ENCODE measurements at regions not wholly inside any gene's neighbourhood (a gene's known extent, or its start where the extent isn't known, plus 50 kb on each side); places are given as distances from the start of the nearest gene placed in this dataset.

DNA sequence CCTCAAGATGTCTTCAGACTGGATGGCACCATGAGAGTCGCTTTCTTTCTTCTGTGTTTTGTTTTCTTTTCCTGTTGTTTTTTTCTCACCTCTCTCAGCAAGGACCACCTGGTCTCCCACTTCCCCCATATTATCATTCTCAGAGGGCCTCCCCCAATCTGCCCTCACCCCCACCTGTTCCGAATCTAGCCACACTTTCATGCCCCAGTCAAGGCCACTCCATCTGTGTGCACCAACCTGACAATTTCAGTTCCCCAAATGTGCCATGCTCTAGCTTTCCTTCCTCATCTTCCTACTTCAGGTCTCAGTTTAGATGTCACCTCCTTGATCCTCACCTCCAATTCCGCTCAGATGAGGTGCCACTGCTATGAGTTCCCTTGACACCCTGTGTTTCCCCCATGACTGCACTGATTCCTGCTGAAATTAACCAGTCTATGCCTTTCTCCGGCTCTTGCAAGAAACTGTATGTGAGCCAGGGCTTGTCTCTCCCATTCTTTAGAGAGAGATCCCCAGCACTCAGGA, 146.2 kb downstream of the PLPP3 start:
- TF ChIP-seq REST (IDR thresholded peaks at IDR 0.05; ENCODE audit: insufficient replicate concordance, low read depth) = no peak
- no peak for TF ChIP-seq GABPA (IDR thresholded peaks at IDR 0.05; ENCODE audit: low read depth)
- TF ChIP-seq POLR2AphosphoS5 (IDR thresholded peaks at IDR 0.05; ENCODE audit: low read depth) = no peak
- TF ChIP-seq, protein P1, sequence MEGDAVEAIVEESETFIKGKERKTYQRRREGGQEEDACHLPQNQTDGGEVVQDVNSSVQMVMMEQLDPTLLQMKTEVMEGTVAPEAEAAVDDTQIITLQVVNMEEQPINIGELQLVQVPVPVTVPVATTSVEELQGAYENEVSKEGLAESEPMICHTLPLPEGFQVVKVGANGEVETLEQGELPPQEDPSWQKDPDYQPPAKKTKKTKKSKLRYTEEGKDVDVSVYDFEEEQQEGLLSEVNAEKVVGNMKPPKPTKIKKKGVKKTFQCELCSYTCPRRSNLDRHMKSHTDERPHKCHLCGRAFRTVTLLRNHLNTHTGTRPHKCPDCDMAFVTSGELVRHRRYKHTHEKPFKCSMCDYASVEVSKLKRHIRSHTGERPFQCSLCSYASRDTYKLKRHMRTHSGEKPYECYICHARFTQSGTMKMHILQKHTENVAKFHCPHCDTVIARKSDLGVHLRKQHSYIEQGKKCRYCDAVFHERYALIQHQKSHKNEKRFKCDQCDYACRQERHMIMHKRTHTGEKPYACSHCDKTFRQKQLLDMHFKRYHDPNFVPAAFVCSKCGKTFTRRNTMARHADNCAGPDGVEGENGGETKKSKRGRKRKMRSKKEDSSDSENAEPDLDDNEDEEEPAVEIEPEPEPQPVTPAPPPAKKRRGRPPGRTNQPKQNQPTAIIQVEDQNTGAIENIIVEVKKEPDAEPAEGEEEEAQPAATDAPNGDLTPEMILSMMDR (IDR thresholded peaks at IDR 0.05; ENCODE audit: insufficient read depth, low read length) = no peak
- no peak for TF ChIP-seq SPI1 (IDR thresholded peaks at IDR 0.05; ENCODE audit: borderline replicate concordance, low read depth)
- Histone ChIP-seq H3K27me3 (ENCODE audit: insufficient read depth, poor library complexity, severe bottlenecking) (no peaks in the 10 kb centered on the region), H3K27ac (replicated peaks) (no peak overlapping the region), H3K4me3 (replicated peaks; ENCODE audit: insufficient read depth, low read length) (no peak overlapping the region)
- no peak for DNase-seq (ENCODE audit: low read depth in 1 of 2, low spot score in 1 of 2)

- Histone ChIP-seq H3K27ac (replicated peaks) (no peak overlapping the region), H3K4me3 (replicated peaks; ENCODE audit: insufficient read depth, low read length) (no peak overlapping the region), H3K27me3 (ENCODE audit: insufficient read depth, poor library complexity, severe bottlenecking) (no peaks in the 10 kb centered on the region)
- no peak for DNase-seq (ENCODE audit: low read depth in 1 of 2, low spot score in 1 of 2)
- no peak for TF ChIP-seq SPI1 (IDR thresholded peaks at IDR 0.05; ENCODE audit: borderline replicate concordance, low read depth)
- no peak for TF ChIP-seq POLR2AphosphoS5 (IDR thresholded peaks at IDR 0.05; ENCODE audit: low read depth)
Observed at GRCh38 chr1:56432166-56432971, 147.0 kb downstream of the PLPP3 start.

DNA sequence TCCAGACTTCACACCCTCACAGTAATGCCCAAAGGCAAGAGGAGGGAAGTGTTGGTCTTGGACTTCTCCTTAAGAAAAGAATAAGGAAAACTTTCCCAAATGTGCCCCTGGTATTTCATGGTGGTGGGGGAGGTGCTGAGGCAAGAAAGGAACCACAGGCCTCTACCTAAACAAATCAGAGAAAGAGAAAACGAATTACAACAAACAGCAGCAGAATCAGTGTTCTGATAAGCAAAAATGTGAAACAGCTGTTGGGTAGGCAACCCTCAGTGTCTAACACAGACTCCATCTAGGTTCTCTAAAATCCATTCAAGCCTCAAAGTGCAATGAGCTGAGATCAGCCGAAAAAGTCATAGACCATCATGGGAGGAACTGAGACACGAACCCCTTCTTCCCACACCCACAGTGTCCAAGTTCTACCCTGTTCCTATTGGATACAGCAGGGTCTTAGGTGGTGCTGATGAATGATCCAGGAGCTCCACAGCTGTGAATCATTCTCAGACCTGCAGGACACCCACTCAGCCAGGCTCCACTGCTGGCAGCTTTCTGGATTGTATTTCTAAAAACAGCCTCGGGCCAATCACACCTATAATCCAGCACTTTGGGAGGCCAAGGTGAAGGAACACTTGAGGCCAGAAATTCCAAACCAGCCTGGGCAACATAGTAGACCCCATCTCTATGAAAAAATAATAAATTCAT, 149.1 kb downstream of the PLPP3 start:
- TF ChIP-seq, protein P1 (IDR thresholded peaks at IDR 0.05; ENCODE audit: insufficient read depth, low read length) = no peak
- no peak for TF ChIP-seq POLR2AphosphoS5 (IDR thresholded peaks at IDR 0.05; ENCODE audit: low read depth)
- TF ChIP-seq REST (IDR thresholded peaks at IDR 0.05; ENCODE audit: insufficient replicate concordance, low read depth) = no peak
- no peak for TF ChIP-seq GABPA (IDR thresholded peaks at IDR 0.05; ENCODE audit: low read depth)
- no peak for TF ChIP-seq SPI1 (IDR thresholded peaks at IDR 0.05; ENCODE audit: borderline replicate concordance, low read depth)
- no peak for DNase-seq (ENCODE audit: low read depth in 1 of 2, low spot score in 1 of 2)
- no peak overlapping the region for H3K4me3 ChIP-seq (replicated peaks; ENCODE audit: insufficient read depth, low read length)
- H3K27ac ChIP-seq (replicated peaks) = no peak overlapping the region
- H3K27me3 ChIP-seq (ENCODE audit: insufficient read depth, poor library complexity, severe bottlenecking) = no peaks in the 10 kb centered on the region

GRCh38 chr1:56429288-56429687, 150.1 kb downstream of the PLPP3 start:
- Histone ChIP-seq H3K27ac (replicated peaks) (no peak overlapping the region), H3K4me3 (replicated peaks; ENCODE audit: insufficient read depth, low read length) (no peak overlapping the region), H3K27me3 (ENCODE audit: insufficient read depth, poor library complexity, severe bottlenecking) (no peaks in the 10 kb centered on the region)
- DNase-seq (ENCODE audit: low read depth in 1 of 2, low spot score in 1 of 2) = no peak
- TF ChIP-seq, protein P1 (IDR thresholded peaks at IDR 0.05; ENCODE audit: insufficient read depth, low read length) = no peak
- no peak for TF ChIP-seq SPI1 (IDR thresholded peaks at IDR 0.05; ENCODE audit: borderline replicate concordance, low read depth)
